Thoracic aorta (tissue), 2 donors: ENCODE measurements at regions not wholly inside any gene's neighbourhood (a gene's known extent, or its start where the extent isn't known, plus 50 kb on each side); places are given as distances from the start of the nearest gene placed in this dataset.
A peak's percentile ranks its signal among the peaks of the same experiment; 100 is the strongest.

ENCODE experiments used
- ATAC-seq: fragments of 150-250 bp; one replicate; pipeline ENCODE4 v1.8.0; 2017; ENCODE audit warnings: low read depth; ENCODE audit not compliant: insufficient number of reproducible peaks, low FRiP score
- DNase-seq: peaks from one replicate; pipeline ENCODE4 v3.0.0-alpha.2; 2020; ENCODE audit warnings: low spot score
- H3K27ac ChIP-seq, 2 donors: fragments of 200-600 bp; sonication (generic); 1 replicate in 1 of 2; 2 replicates in 1 of 2; pipeline ENCODE4 v1.5.1; 2016; ENCODE audit warnings: mild to moderate bottlenecking in 2 of 2, moderate library complexity in 2 of 2
- H3K27me3 ChIP-seq: fragments of 200-600 bp; sonication (generic); replicated peaks from 2 replicates; pipeline ENCODE4 v1.6.0; 2016; ENCODE audit warnings: mild to moderate bottlenecking; ENCODE audit not compliant: insufficient read depth
- H3K36me3 ChIP-seq: fragments of 200-600 bp; sonication (generic); one replicate; pipeline ENCODE4 v1.5.1; 2016
- H3K4me1 ChIP-seq, 2 donors: fragments of 200-600 bp; sonication (generic); 1 replicate in 1 of 2; 2 replicates in 1 of 2; pipeline versions ENCODE4 v1.5.1 to v1.6.0; 2016; ENCODE audit warnings: low read depth in 2 of 2, mild to moderate bottlenecking in 1 of 2; ENCODE audit not compliant: control insufficient read depth in 1 of 2
- H3K4me3 ChIP-seq: fragments of 200-600 bp; sonication (generic); 2 replicates; pipeline ENCODE4 v1.5.1; 2016; ENCODE audit warnings: mild to moderate bottlenecking
- H3K9me3 ChIP-seq: fragments of 200-600 bp; sonication (generic); 2 replicates; pipeline ENCODE4 v1.5.1; 2016
- TF ChIP-seq, protein P1 (sequence below): fragments of 200-600 bp; sonication (generic); IDR thresholded peaks from one replicate; pipeline ENCODE4 v1.5.1; 2019; ENCODE audit warnings: antibody characterized with exemption

DNA sequence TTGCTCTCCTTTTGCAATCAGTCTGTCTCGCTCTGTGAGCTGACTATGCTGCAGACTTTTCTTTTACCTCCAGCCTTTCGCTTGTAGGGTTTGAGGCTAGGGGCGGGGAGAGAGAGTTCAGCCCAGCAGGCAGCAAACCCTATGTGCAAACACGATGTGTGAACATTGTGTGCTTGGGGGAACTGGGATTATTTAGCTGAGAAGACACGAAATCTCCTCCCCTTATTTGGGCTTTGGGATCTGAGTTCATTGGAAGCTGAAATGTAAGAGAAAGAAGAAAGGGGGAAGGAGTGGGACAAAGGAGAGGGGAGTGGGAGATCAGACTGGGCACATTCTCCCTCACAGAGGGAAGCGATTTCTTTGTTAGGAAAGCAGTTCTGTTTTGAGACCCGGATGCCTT, 189.6 kb upstream of the TNP1 start:
- H3K4me3 ChIP-seq = no peak overlapping the region
- H3K9me3 ChIP-seq = no peaks in the 10 kb centered on the region
- ATAC-seq = no peak
- H3K27me3 ChIP-seq = no peaks in the 10 kb centered on the region
- H3K36me3 ChIP-seq = no peaks in the 10 kb centered on the region
- DNase-seq = no peak
- TF ChIP-seq, protein P1, sequence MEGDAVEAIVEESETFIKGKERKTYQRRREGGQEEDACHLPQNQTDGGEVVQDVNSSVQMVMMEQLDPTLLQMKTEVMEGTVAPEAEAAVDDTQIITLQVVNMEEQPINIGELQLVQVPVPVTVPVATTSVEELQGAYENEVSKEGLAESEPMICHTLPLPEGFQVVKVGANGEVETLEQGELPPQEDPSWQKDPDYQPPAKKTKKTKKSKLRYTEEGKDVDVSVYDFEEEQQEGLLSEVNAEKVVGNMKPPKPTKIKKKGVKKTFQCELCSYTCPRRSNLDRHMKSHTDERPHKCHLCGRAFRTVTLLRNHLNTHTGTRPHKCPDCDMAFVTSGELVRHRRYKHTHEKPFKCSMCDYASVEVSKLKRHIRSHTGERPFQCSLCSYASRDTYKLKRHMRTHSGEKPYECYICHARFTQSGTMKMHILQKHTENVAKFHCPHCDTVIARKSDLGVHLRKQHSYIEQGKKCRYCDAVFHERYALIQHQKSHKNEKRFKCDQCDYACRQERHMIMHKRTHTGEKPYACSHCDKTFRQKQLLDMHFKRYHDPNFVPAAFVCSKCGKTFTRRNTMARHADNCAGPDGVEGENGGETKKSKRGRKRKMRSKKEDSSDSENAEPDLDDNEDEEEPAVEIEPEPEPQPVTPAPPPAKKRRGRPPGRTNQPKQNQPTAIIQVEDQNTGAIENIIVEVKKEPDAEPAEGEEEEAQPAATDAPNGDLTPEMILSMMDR = no peak
- H3K27ac ChIP-seq = peak overlapping the region in 1 of 2 donors; percentile 20
- H3K4me1 ChIP-seq = peaks cover 30 to 66% of the 10 kb centered on the region in 2 donors

DNA sequence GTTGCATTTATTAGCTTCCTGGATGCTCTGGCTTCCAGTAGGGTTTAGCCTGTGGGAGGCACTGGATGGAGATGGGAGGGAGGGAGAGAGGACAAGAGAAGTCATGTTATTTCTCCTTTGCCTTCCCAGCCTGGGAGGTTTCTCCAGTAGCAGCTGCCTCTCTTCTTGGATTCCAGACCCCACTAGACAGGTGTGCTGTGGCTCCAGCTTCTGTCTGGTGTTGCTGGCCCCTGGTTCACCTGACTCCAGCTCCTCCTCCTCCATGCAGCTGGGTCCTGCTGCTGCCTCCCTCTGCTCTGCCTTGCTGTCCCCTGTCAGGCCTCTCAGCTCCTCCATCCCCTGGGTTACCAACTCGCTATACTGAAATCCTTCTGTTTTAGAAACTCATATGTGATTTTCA, 188.9 kb upstream of the TNP1 start:
- Histone ChIP-seq H3K9me3 (no peaks in the 10 kb centered on the region), H3K4me1 (peaks cover 23 to 59% of the 10 kb centered on the region in 2 donors), H3K27ac (no peak overlapping the region), H3K27me3 (no peaks in the 10 kb centered on the region), H3K4me3 (no peak overlapping the region), H3K36me3 (no peaks in the 10 kb centered on the region)
- DNase-seq (no peak), ATAC-seq (no peak)
- TF ChIP-seq, protein P1 = no peak

DNA sequence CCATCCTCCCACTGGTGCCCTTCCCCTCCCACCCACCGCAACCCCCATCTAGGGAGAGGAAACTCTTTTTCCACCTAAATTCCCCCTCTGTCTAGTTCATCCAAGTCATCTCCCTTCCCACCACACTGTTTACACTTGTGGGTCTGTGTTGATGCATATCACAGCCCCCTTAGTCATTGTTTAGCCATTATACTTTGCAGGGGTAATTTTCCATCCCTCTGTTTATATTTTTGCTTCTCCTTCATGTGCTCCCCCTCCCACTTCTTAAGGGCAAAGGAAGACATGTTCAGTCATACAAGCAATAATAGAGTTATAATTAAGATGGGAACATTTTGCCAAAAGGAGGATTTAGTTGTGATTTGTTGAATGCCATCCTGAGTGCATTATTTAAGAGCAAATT, 187.8 kb upstream of the TNP1 start:
- H3K4me3 ChIP-seq = no peak overlapping the region
- H3K27ac ChIP-seq = no peak overlapping the region
- H3K9me3 ChIP-seq = no peaks in the 10 kb centered on the region
- ATAC-seq (no peak), DNase-seq (no peak)
- no peaks in the 10 kb centered on the region for H3K36me3 ChIP-seq
- TF ChIP-seq, protein P1 = no peak
- H3K4me1 ChIP-seq = peaks cover 13 to 48% of the 10 kb centered on the region in 2 donors
- H3K27me3 ChIP-seq = no peaks in the 10 kb centered on the region

DNA sequence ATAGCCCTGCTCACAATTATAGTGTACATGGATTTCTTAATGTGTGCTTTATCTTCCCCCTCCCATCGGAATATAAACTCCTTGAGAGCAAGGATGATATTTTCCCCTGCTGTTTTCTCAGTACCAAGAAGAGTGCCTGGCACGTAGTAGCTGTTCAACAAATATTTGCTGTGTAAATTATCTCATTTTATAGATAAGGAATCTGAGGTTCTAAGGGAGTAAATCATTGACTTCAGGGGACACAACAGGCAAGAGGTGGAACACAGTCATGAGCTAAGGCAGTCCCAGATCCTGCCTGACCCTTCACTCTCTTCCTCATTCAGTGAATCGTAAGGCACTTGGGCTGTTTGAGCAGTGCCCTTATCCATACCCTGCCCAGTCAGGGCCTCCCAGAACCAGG, 187.3 kb upstream of the TNP1 start:
- Histone ChIP-seq H3K9me3 (no peaks in the 10 kb centered on the region), H3K4me3 (no peak overlapping the region), H3K4me1 (peaks cover 12 to 44% of the 10 kb centered on the region in 2 donors), H3K27me3 (no peaks in the 10 kb centered on the region), H3K27ac (no peak overlapping the region), H3K36me3 (no peaks in the 10 kb centered on the region)
- TF ChIP-seq, protein P1 = no peak
- DNase-seq (no peak), ATAC-seq (no peak)

DNA sequence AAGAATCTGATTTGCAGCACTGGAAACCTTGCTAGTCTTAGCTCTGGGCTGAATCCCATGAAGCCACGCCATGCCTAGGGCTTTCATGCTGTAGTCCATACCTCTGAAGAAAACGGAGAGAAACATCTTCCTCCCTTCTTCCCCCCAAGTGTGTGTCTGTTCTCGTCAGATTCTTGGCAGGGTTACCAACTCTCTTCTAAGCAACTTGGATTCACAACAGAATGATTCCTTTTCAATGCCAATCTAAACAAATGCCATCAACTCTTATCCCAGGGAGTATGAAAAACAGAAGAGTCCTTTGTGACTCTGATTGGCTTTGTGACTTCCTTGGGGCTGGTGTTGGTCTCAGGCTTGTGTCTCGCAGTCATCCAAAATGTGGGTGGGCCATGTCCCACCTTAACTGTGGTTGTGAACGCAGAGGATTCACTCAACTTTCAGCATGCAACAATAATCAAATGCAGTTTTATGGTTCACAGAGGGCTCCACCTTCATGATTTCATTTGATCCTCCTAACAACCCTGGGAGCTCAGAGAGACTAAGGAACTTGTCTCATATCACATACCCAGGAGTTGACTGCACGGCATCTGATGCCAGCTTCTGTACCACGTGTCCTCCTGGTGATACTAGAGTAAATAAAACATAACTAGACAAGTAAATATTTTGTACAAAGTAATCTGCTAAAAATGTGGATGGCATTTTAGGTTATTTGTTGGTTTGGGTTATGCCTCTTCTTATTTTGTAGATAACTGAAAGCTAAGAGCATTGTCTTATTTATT, 186.0 kb upstream of the TNP1 start:
- ATAC-seq = no peak
- H3K36me3 ChIP-seq = no peaks in the 10 kb centered on the region
- no peak overlapping the region for H3K27ac ChIP-seq
- TF ChIP-seq, protein P1 = no peak
- no peak for DNase-seq
- H3K27me3 ChIP-seq = no peaks in the 10 kb centered on the region
- H3K4me1 ChIP-seq = peaks cover 7 to 31% of the 10 kb centered on the region in 2 donors
- H3K9me3 ChIP-seq = no peaks in the 10 kb centered on the region
- H3K4me3 ChIP-seq = no peak overlapping the region
